ENCODE measurements at regions not wholly inside any gene's neighbourhood (a gene's known extent, or its start where the extent isn't known, plus 50 kb on each side); places are given as distances from the start of the nearest gene placed in this dataset.

- CTCF ChIA-PET, result no interaction called here
- Histone ChIP-seq H3K27me3 (ENCODE audit: control insufficient read depth, insufficient read depth, low read length) (peaks cover 23% of the 10 kb centered on the region), H3K36me3 (ENCODE audit: control insufficient read depth, insufficient read depth, low read length) (no peaks in the 10 kb centered on the region), H3K4me3 (ENCODE audit: low read depth, low read length) (no peak overlapping the region)
- no peak for DNase-seq (ENCODE audit: low read depth)
- no peak for TF ChIP-seq CTCF (IDR thresholded peaks at IDR 0.05; ENCODE audit: insufficient read depth, low read depth, low read length)
- POLR2A ChIA-PET, result no interaction called here
These were observed 107.5 kb upstream of the MVB12B start for GRCh38 chr9:126219166-126219565.

GRCh38 chr9:126219648-126220063 is 107.0 kb upstream of the MVB12B start:
- H3K27me3 ChIP-seq (ENCODE audit: control insufficient read depth, insufficient read depth, low read length), result peaks cover 23% of the 10 kb centered on the region
- no peak for TF ChIP-seq CTCF (IDR thresholded peaks at IDR 0.05; ENCODE audit: insufficient read depth, low read depth, low read length)
- no peak for DNase-seq (ENCODE audit: low read depth)
- ChIA-PET POLR2A (no interaction called here), CTCF (no interaction called here)
- no peaks in the 10 kb centered on the region for H3K36me3 ChIP-seq (ENCODE audit: control insufficient read depth, insufficient read depth, low read length)
- H3K4me3 ChIP-seq (ENCODE audit: low read depth, low read length), result no peak overlapping the region

GRCh38 chr9:126221480-126221879 is 105.1 kb upstream of the MVB12B start:
- ChIA-PET POLR2A (interaction anchor here (0.6 kb wide), 1 partner anchor 1465 kb away, joined by 6 read pairs; no protein-coding TSS in a partner anchor), CTCF (interaction anchor here (0.8 to 1.5 kb wide), 3 partner anchors 10 to 814 kb away, joined by 3 to 5 read pairs (median 3); no protein-coding TSS in a partner anchor)
- no peak for TF ChIP-seq CTCF (IDR thresholded peaks at IDR 0.05; ENCODE audit: insufficient read depth, low read depth, low read length)
- no peaks in the 10 kb centered on the region for H3K36me3 ChIP-seq (ENCODE audit: control insufficient read depth, insufficient read depth, low read length)
- peaks cover 26% of the 10 kb centered on the region for H3K27me3 ChIP-seq (ENCODE audit: control insufficient read depth, insufficient read depth, low read length)
- DNase-seq (ENCODE audit: low read depth), result no peak
- H3K4me3 ChIP-seq (ENCODE audit: low read depth, low read length), result no peak overlapping the region

GRCh38 chr9:126222363-126222834 is 104.2 kb upstream of the MVB12B start:
- DNase-seq (ENCODE audit: low read depth), result no peak
- ChIA-PET CTCF (interaction anchor here (0.8 to 1.5 kb wide), 3 partner anchors 9 to 815 kb away, joined by 3 to 5 read pairs (median 3); no protein-coding TSS in a partner anchor), POLR2A (no interaction called here)
- Histone ChIP-seq H3K27me3 (ENCODE audit: control insufficient read depth, insufficient read depth, low read length) (peaks cover 31% of the 10 kb centered on the region), H3K4me3 (ENCODE audit: low read depth, low read length) (no peak overlapping the region), H3K36me3 (ENCODE audit: control insufficient read depth, insufficient read depth, low read length) (no peaks in the 10 kb centered on the region)
- no peak for TF ChIP-seq CTCF (IDR thresholded peaks at IDR 0.05; ENCODE audit: insufficient read depth, low read depth, low read length)

GRCh38 chr9:126222835-126223431 is 103.7 kb upstream of the MVB12B start:
- no peak for DNase-seq (ENCODE audit: low read depth)
- Histone ChIP-seq H3K4me3 (ENCODE audit: low read depth, low read length) (no peak overlapping the region), H3K27me3 (ENCODE audit: control insufficient read depth, insufficient read depth, low read length) (peaks cover 31% of the 10 kb centered on the region), H3K36me3 (ENCODE audit: control insufficient read depth, insufficient read depth, low read length) (no peaks in the 10 kb centered on the region)
- POLR2A ChIA-PET, result no interaction called here
- TF ChIP-seq CTCF (IDR thresholded peaks at IDR 0.05; ENCODE audit: insufficient read depth, low read depth, low read length), result no peak
- CTCF ChIA-PET, result interaction anchor here (1.1 kb wide), 1 partner anchor 9 kb away, joined by 3 read pairs; no protein-coding TSS in a partner anchor
